ENCODE measurements at regions not wholly inside any gene's neighbourhood (a gene's known extent, or its start where the extent isn't known, plus 50 kb on each side); places are given as distances from the start of the nearest gene placed in this dataset.

DNA sequence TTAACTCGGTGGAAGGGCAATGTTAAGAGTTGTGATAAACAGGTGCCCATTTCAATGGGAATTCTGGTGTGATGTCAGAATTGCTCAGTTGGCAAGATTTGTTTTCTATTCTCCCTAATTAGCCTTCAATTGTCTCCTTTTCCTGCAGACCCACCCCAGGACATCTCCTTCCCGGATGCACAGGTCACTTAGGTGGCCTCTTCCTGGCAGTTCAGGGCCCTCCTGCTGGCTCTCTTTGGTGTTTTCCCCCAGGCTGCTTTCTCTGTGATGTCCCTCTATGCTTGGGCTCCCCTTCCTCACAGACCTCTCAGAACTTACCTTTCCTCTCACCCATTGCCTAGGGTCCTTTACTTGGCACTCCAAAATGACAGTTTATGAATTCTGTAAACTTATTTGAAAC, 126.3 kb downstream of the GPAT3 start:
- DNase-seq (no peak), ATAC-seq (ENCODE audit: low FRiP score) (no peak)
- Histone ChIP-seq H3K27ac (ENCODE audit: low read depth in 1 of 2, low read length in 2 of 2) (no peak overlapping the region), H3K36me3 (ENCODE audit: control insufficient read depth in 1 of 2, insufficient read depth in 2 of 2, low read length in 1 of 2) (no peaks in the 10 kb centered on the region), H3K9me3 (ENCODE audit: control insufficient read depth, low read length) (no peaks in the 10 kb centered on the region), H3K4me3 (ENCODE audit: low read length in 2 of 2) (no peak overlapping the region), H3K27me3 (ENCODE audit: control insufficient read depth in 1 of 2, insufficient read depth in 2 of 2, low read length in 1 of 2) (no peaks in the 10 kb centered on the region), H3K4me1 (ENCODE audit: control insufficient read depth in 1 of 2, insufficient read depth in 2 of 2, low read length in 2 of 2) (no peaks in the 10 kb centered on the region)
- WGBS, 2 donors = 65 to 75% methylated on average over 2 of the region's 2 CpGs
- intact Hi-C loops (cut with DNase I) = no loop called here

DNA sequence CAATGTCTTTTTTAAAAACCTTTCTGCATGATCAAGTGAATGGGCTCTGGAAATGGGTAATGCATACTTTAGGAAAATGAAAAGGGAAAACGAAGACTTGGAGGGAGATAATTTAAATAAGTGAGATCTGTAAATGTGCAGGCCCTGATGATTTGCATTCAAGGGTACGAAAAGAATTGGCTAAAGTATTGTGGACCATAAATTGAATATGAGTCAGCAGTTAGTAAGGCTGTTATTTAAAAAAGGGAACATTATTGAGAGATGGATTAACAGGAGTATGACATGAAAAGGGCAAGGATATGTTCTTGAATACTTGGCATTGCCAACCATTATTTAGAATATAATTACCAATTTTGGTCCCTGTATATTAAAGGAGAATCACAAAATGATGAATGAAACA, 125.5 kb downstream of the GPAT3 start:
- Histone ChIP-seq H3K9me3 (ENCODE audit: control insufficient read depth, low read length) (no peaks in the 10 kb centered on the region), H3K27me3 (ENCODE audit: control insufficient read depth in 1 of 2, insufficient read depth in 2 of 2, low read length in 1 of 2) (no peaks in the 10 kb centered on the region), H3K27ac (ENCODE audit: low read depth in 1 of 2, low read length in 2 of 2) (no peak overlapping the region), H3K36me3 (ENCODE audit: control insufficient read depth in 1 of 2, insufficient read depth in 2 of 2, low read length in 1 of 2) (no peaks in the 10 kb centered on the region), H3K4me1 (ENCODE audit: control insufficient read depth in 1 of 2, insufficient read depth in 2 of 2, low read length in 2 of 2) (no peaks in the 10 kb centered on the region), H3K4me3 (ENCODE audit: low read length in 2 of 2) (no peak overlapping the region)
- ATAC-seq (ENCODE audit: low FRiP score) (no peak), DNase-seq (no peak)
- intact Hi-C loops (cut with DNase I) = no loop called here
- WGBS, 2 donors = 74 to 80% methylated on average over 2 of the region's 2 CpGs

DNA sequence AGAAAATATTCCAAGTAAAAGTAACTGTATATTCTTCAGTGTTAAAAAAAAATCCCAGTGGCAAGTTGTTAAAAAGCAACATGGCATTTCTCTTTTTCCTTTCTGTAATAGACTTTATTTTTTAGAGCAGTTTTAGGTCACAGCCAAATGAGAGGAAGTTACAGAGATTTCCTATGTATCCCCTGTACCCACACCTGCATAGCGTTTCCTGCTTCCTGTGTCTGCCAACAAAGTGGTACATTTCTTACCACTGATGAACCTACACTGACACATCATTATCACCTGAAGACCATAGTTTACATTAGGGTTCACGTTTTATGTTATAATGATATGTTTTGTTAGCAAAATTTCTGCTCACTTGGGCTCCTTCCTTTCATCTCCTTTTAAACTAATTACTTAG, 124.7 kb downstream of the GPAT3 start:
- Histone ChIP-seq H3K4me1 (ENCODE audit: control insufficient read depth in 1 of 2, insufficient read depth in 2 of 2, low read length in 2 of 2) (no peaks in the 10 kb centered on the region), H3K36me3 (ENCODE audit: control insufficient read depth in 1 of 2, insufficient read depth in 2 of 2, low read length in 1 of 2) (no peaks in the 10 kb centered on the region), H3K9me3 (ENCODE audit: control insufficient read depth, low read length) (no peaks in the 10 kb centered on the region), H3K27ac (ENCODE audit: low read depth in 1 of 2, low read length in 2 of 2) (no peak overlapping the region), H3K27me3 (ENCODE audit: control insufficient read depth in 1 of 2, insufficient read depth in 2 of 2, low read length in 1 of 2) (no peaks in the 10 kb centered on the region), H3K4me3 (ENCODE audit: low read length in 2 of 2) (no peak overlapping the region)
- intact Hi-C loops (cut with DNase I) = no loop called here
- 63 to 70% methylated on average over 2 of the region's 2 CpGs for WGBS, 2 donors
- DNase-seq = no peak
- ATAC-seq (ENCODE audit: low FRiP score) = no peak

DNA sequence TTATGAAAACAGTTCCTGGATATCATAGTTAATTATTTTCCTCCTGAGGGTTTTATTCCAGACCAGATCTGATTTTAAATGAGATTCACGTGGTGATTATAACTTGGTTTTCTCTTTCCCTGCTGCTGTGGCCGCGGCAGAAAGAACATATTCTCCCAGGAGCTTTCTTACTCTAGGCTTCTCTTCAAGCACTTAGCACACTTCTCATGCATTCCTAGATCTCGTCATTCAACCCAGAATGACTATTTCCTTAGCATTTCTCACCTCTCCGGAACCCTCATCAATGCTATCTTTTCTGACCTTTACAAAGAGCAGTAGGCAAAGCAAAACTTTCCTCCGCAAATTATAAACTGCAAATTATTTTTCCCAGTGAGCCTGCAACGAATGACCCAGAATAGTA, 122.9 kb downstream of the GPAT3 start:
- no peaks in the 10 kb centered on the region for H3K4me1 ChIP-seq (ENCODE audit: control insufficient read depth in 1 of 2, insufficient read depth in 2 of 2, low read length in 2 of 2)
- ATAC-seq (ENCODE audit: low FRiP score) = no peak
- no peaks in the 10 kb centered on the region for H3K27me3 ChIP-seq (ENCODE audit: control insufficient read depth in 1 of 2, insufficient read depth in 2 of 2, low read length in 1 of 2)
- H3K9me3 ChIP-seq (ENCODE audit: control insufficient read depth, low read length) = no peaks in the 10 kb centered on the region
- 16 to 23% methylated on average over 7 of the region's 7 CpGs for WGBS, 2 donors
- no peak for DNase-seq
- H3K4me3 ChIP-seq (ENCODE audit: low read length in 2 of 2) = no peak overlapping the region
- H3K27ac ChIP-seq (ENCODE audit: low read depth in 1 of 2, low read length in 2 of 2) = no peak overlapping the region
- H3K36me3 ChIP-seq (ENCODE audit: control insufficient read depth in 1 of 2, insufficient read depth in 2 of 2, low read length in 1 of 2) = no peaks in the 10 kb centered on the region
- intact Hi-C loops (cut with DNase I) = no loop called here

DNA sequence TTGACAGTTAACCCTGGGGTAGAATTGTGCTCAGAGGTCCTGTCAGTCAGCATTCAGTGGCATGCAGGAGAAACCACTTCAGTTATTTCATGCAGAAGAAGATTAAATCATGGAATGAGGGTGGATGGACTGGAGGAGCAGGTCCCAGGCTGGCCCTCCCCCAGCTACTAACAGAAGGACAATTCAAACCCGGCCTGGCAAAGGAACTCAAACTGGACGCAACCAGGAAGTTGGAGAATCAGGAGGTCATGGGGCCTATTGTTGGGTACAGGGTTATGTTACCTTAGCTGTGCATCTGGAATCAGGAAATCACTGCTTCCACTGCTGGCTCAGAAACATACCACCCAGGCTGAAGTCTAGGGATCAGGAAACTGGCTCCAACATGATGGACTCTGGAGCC, 121.4 kb downstream of the GPAT3 start:
- intact Hi-C loops (cut with DNase I) = no loop called here
- H3K27ac ChIP-seq (ENCODE audit: low read depth in 1 of 2, low read length in 2 of 2) = no peak overlapping the region
- H3K9me3 ChIP-seq (ENCODE audit: control insufficient read depth, low read length) = no peaks in the 10 kb centered on the region
- no peaks in the 10 kb centered on the region for H3K4me1 ChIP-seq (ENCODE audit: control insufficient read depth in 1 of 2, insufficient read depth in 2 of 2, low read length in 2 of 2)
- WGBS, 2 donors = 70 to 88% methylated on average over 2 of the region's 2 CpGs
- H3K36me3 ChIP-seq (ENCODE audit: control insufficient read depth in 1 of 2, insufficient read depth in 2 of 2, low read length in 1 of 2) = no peaks in the 10 kb centered on the region
- no peaks in the 10 kb centered on the region for H3K27me3 ChIP-seq (ENCODE audit: control insufficient read depth in 1 of 2, insufficient read depth in 2 of 2, low read length in 1 of 2)
- ATAC-seq (ENCODE audit: low FRiP score) = no peak
- DNase-seq = no peak
- no peak overlapping the region for H3K4me3 ChIP-seq (ENCODE audit: low read length in 2 of 2)

Measured in aorta (tissue), 5 donors.